H9 (cell line): ENCODE measurements at regions not wholly inside any gene's neighbourhood (a gene's known extent, or its start where the extent isn't known, plus 50 kb on each side); places are given as distances from the start of the nearest gene placed in this dataset.

Experiments
- DNase-seq: peaks from one replicate; pipeline ENCODE4 v3.0.0-alpha.2; 2017
- H2AFZ ChIP-seq: one replicate; pipeline ENCODE4 v1.6.1; 2013; ENCODE audit warnings: mild to moderate bottlenecking, low read length, control low read depth, moderate library complexity
- H2AK5ac ChIP-seq: 2 replicates; pipeline ENCODE4 v1.6.1; 2013; ENCODE audit warnings: low read length, control low read depth, mixed read lengths; ENCODE audit not compliant: insufficient read length
- H2BK120ac ChIP-seq: one replicate; pipeline ENCODE4 v1.6.1; 2013; ENCODE audit warnings: low read depth, mild to moderate bottlenecking, low read length, control low read depth, inconsistent platforms; ENCODE audit not compliant: poor library complexity, severe bottlenecking
- H2BK12ac ChIP-seq: 2 replicates; pipeline ENCODE4 v1.6.1; 2013; ENCODE audit warnings: low read length, control low read depth, mixed read lengths, low read depth; ENCODE audit not compliant: insufficient read length
- H2BK15ac ChIP-seq: 2 replicates; pipeline ENCODE4 v1.6.1; 2013; ENCODE audit warnings: low read depth, low read length, control low read depth
- H2BK20ac ChIP-seq: one replicate; pipeline ENCODE4 v1.6.1; 2013; ENCODE audit warnings: low read depth, mild to moderate bottlenecking, low read length, control low read depth, inconsistent platforms; ENCODE audit not compliant: poor library complexity, severe bottlenecking
- H2BK5ac ChIP-seq: 2 replicates; pipeline ENCODE4 v1.6.1; 2013; ENCODE audit warnings: low read length, control low read depth, mixed read lengths; ENCODE audit not compliant: insufficient read length
- H3K14ac ChIP-seq: 2 replicates; pipeline ENCODE4 v1.6.1; 2013; ENCODE audit warnings: low read length, control low read depth; ENCODE audit not compliant: insufficient read depth
- H3K18ac ChIP-seq: 2 replicates; pipeline ENCODE4 v1.6.1; 2013; ENCODE audit warnings: low read depth, mild to moderate bottlenecking, mixed read lengths, low read length, control low read depth; ENCODE audit not compliant: insufficient read length
- H3K23ac ChIP-seq: 2 replicates; pipeline ENCODE4 v1.6.1; 2013; ENCODE audit warnings: low read length, control low read depth, mixed read lengths, low read depth; ENCODE audit not compliant: insufficient read length
- H3K23me2 ChIP-seq: 2 replicates; pipeline ENCODE4 v1.6.1; 2013; ENCODE audit warnings: low read depth, mild to moderate bottlenecking, mixed read lengths, low read length, control low read depth; ENCODE audit not compliant: insufficient read length, poor library complexity, severe bottlenecking
- H3K27ac ChIP-seq: 2 replicates; pipeline ENCODE4 v1.5.1; 2013; ENCODE audit warnings: low read length, control low read depth, mixed read lengths, low read depth; ENCODE audit not compliant: insufficient read length
- H3K27me3 ChIP-seq: 2 replicates; pipeline ENCODE4 v1.6.1; 2013; ENCODE audit warnings: low read length, control low read depth, inconsistent platforms; ENCODE audit not compliant: insufficient read depth
- H3K4ac ChIP-seq: 2 replicates; pipeline ENCODE4 v1.6.1; 2013; ENCODE audit warnings: low read depth, mild to moderate bottlenecking, control low read depth, inconsistent platforms, low read length, moderate library complexity
- H3K4me1 ChIP-seq: 2 replicates; pipeline ENCODE4 v1.6.1; 2013; ENCODE audit warnings: low read length, control low read depth, inconsistent platforms; ENCODE audit not compliant: insufficient read depth
- H3K4me2 ChIP-seq: 2 replicates; pipeline ENCODE4 v1.6.1; 2013; ENCODE audit warnings: low read length, control low read depth, mixed read lengths; ENCODE audit not compliant: insufficient read length, insufficient read depth
- H3K56ac ChIP-seq: 2 replicates; pipeline ENCODE4 v1.6.1; 2013; ENCODE audit warnings: low read depth, mild to moderate bottlenecking, mixed read lengths, low read length, control low read depth; ENCODE audit not compliant: insufficient read length
- H3K79me1 ChIP-seq: 2 replicates; pipeline ENCODE4 v1.6.1; 2013; ENCODE audit warnings: low read depth, mild to moderate bottlenecking, moderate library complexity, low read length, control low read depth, inconsistent platforms; ENCODE audit not compliant: insufficient read depth, poor library complexity, severe bottlenecking
- H3K79me2 ChIP-seq: 2 replicates; pipeline ENCODE4 v1.6.1; 2013; ENCODE audit warnings: low read length, control low read depth, inconsistent platforms; ENCODE audit not compliant: insufficient read depth
- H3K9ac ChIP-seq: 2 replicates; pipeline ENCODE4 v1.6.1; 2013; ENCODE audit warnings: low read length, control low read depth, mixed read lengths; ENCODE audit not compliant: insufficient read length; ENCODE audit errors: extremely low read depth
- H3K9me3 ChIP-seq: one replicate; pipeline ENCODE4 v1.6.1; 2013; ENCODE audit warnings: low read depth, low read length, inconsistent platforms; ENCODE audit not compliant: control insufficient read depth
- H3T11ph ChIP-seq: one replicate; pipeline ENCODE4 v1.6.1; 2013; ENCODE audit warnings: mild to moderate bottlenecking, low read length, control low read depth, inconsistent platforms
- H4K20me1 ChIP-seq: one replicate; pipeline ENCODE4 v1.6.1; 2013; ENCODE audit not compliant: control insufficient read depth, insufficient read length, insufficient read depth
- H4K5ac ChIP-seq: 2 replicates; pipeline ENCODE4 v1.6.1; 2013; ENCODE audit warnings: low read depth, mild to moderate bottlenecking, mixed read lengths, low read length, control low read depth; ENCODE audit not compliant: insufficient read length
- H4K8ac ChIP-seq: replicated peaks from 2 replicates; pipeline ENCODE4 v1.6.1; 2013; ENCODE audit warnings: low read length, control low read depth, mixed read lengths, low read depth; ENCODE audit not compliant: insufficient read length
- H4K91ac ChIP-seq: 2 replicates; pipeline ENCODE4 v1.6.1; 2013; ENCODE audit warnings: low read depth, mild to moderate bottlenecking, moderate library complexity, mixed read lengths, low read length, control low read depth; ENCODE audit not compliant: insufficient read length
- H3K27ac Mint-ChIP-seq, 3 experiments: 2 replicates in 2 of 3; 3 replicates in 1 of 3; pipeline ENCODE4 v1.8.0; 2020 to 2021; ENCODE audit warnings: mixed read lengths in 3 of 3, mild to moderate bottlenecking in 1 of 3, moderate library complexity in 1 of 3
- H3K27me3 Mint-ChIP-seq: 2 replicates; pipeline ENCODE4 v1.8.0; 2021; ENCODE audit warnings: low read depth, mild to moderate bottlenecking, moderate library complexity, mixed read lengths
- H3K36me3 Mint-ChIP-seq, 3 experiments: 2 replicates in 2 of 3; 3 replicates in 1 of 3; pipeline ENCODE4 v1.8.0; 2020 to 2021; ENCODE audit warnings: low read depth in 3 of 3, mixed read lengths in 3 of 3; ENCODE audit not compliant: insufficient read depth in 1 of 3
- H3K4me1 Mint-ChIP-seq, 2 experiments: 2 replicates each; pipeline ENCODE4 v1.8.0; 2020; ENCODE audit warnings: mixed read lengths in 2 of 2
- H3K4me3 Mint-ChIP-seq, 2 experiments: 2 replicates in 1 of 2; 3 replicates in 1 of 2; pipeline ENCODE4 v1.8.0; 2020 to 2021; ENCODE audit warnings: mild to moderate bottlenecking in 2 of 2, mixed read lengths in 2 of 2, moderate library complexity in 1 of 2
- H3K9me3 Mint-ChIP-seq, 2 experiments: 2 replicates in 1 of 2; 3 replicates in 1 of 2; pipeline ENCODE4 v1.8.0; 2020; ENCODE audit warnings: mild to moderate bottlenecking in 2 of 2, mixed read lengths in 2 of 2, moderate library complexity in 1 of 2
- WGBS: extraction: QIAGEN DNeasy Blood & Tissue Kit; methylation state at CpG from one replicate; pipeline ENCODE4 v1.1.7; 2013; ENCODE audit warnings: missing lambda C conversion rate, low lambda C conversion rate, mixed read lengths; ENCODE audit not compliant: insufficient read length; ENCODE audit errors: extremely low coverage; 5-methylcytosine and 5-hydroxymethylcytosine counted together
- TF ChIP-seq, protein P1 (sequence below): fragments of 200-600 bp; sonication (generic); conservative IDR thresholded peaks from 3 replicates; pipeline ENCODE4 v1.8.0; 2021; ENCODE audit warnings: antibody characterized with exemption, mild to moderate bottlenecking

DNA sequence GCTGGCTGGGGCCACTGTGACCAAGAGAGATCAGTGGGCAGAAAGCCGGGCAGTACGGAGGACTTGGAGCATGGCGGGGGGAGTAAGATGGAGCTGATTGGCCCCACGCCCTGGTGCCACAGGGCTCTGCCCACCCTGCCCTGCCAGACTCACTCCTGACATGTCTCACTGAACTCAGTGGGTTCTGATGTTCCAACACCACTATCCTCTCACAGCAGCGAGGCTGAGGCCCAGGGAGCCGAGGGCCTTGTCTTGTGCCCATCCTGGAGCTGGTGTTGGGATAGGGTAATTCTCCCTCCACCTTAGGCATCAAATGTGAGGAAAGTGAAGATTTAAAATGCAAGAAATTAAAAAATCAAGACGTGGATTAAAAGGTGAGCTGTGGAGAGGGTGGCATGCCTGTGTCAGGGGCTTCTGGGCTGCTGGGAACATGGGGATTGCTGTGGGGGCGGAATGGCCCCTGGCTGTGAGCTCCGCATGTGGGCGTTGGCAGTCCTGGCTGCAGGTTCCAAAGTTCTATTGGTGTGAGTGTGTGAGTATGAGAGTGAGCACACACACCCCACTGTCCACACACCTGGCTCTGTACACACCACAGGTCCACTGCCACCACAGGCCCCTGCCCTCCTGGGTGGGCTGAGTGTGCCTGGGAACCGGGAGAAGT, 283.5 kb upstream of the HS6ST1 start:
- H4K8ac ChIP-seq: no peak overlapping the region
- H2AFZ ChIP-seq: no peak overlapping the region
- no peak overlapping the region for H2BK120ac ChIP-seq
- H3T11ph ChIP-seq: no peak overlapping the region
- no peak overlapping the region for H2BK5ac ChIP-seq
- H4K20me1 ChIP-seq: no peaks in the 10 kb centered on the region
- H3K14ac ChIP-seq: no peak overlapping the region; the same call in 1 of the 2 replicates
- no peak overlapping the region for H3K56ac ChIP-seq
- H3K4me2 ChIP-seq: no peak overlapping the region
- no peaks in the 10 kb centered on the region for H3K23me2 ChIP-seq
- H4K5ac ChIP-seq: no peak overlapping the region
- H3K36me3 Mint-ChIP-seq: no peaks in the 10 kb centered on the region
- no peak overlapping the region for H2BK20ac ChIP-seq
- no peak overlapping the region for H2AK5ac ChIP-seq
- H3K23ac ChIP-seq: no peak overlapping the region
- no peak overlapping the region for H3K4ac ChIP-seq
- no peak overlapping the region for H3K18ac ChIP-seq
- no peaks in the 10 kb centered on the region for H3K79me1 ChIP-seq
- no CpG with 5 or more reads among the region's 11 CpGs for WGBS
- H3K79me2 ChIP-seq: no peaks in the 10 kb centered on the region
- H3K27me3 Mint-ChIP-seq: no peaks in the 10 kb centered on the region; the same call in 1 of the 2 replicates
- H3K4me3 Mint-ChIP-seq: no peak overlapping the region
- H3K9ac ChIP-seq: no peak overlapping the region
- no peaks in the 10 kb centered on the region for H3K9me3 ChIP-seq
- peak; percentile 21 for DNase-seq
- no peak overlapping the region for H3K27ac ChIP-seq
- no peak overlapping the region for H2BK15ac ChIP-seq
- H2BK12ac ChIP-seq: no peak overlapping the region
- no peak overlapping the region for H4K91ac ChIP-seq
- no peaks in the 10 kb centered on the region; a peak in 2 of 5 replicates for H3K9me3 Mint-ChIP-seq
- no peaks in the 10 kb centered on the region for H3K27me3 ChIP-seq
- H3K27ac Mint-ChIP-seq: no peak overlapping the region; a peak in 1 of 7 replicates
- H3K4me1 ChIP-seq: no peaks in the 10 kb centered on the region
- peaks cover 0 to 4% of the 10 kb centered on the region in 2 experiments; a peak in 2 of 4 replicates for H3K4me1 Mint-ChIP-seq
- TF ChIP-seq, protein P1, sequence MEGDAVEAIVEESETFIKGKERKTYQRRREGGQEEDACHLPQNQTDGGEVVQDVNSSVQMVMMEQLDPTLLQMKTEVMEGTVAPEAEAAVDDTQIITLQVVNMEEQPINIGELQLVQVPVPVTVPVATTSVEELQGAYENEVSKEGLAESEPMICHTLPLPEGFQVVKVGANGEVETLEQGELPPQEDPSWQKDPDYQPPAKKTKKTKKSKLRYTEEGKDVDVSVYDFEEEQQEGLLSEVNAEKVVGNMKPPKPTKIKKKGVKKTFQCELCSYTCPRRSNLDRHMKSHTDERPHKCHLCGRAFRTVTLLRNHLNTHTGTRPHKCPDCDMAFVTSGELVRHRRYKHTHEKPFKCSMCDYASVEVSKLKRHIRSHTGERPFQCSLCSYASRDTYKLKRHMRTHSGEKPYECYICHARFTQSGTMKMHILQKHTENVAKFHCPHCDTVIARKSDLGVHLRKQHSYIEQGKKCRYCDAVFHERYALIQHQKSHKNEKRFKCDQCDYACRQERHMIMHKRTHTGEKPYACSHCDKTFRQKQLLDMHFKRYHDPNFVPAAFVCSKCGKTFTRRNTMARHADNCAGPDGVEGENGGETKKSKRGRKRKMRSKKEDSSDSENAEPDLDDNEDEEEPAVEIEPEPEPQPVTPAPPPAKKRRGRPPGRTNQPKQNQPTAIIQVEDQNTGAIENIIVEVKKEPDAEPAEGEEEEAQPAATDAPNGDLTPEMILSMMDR: no peak
